ENCODE measurements at regions not wholly inside any gene's neighbourhood (a gene's known extent, or its start where the extent isn't known, plus 50 kb on each side); places are given as distances from the start of the nearest gene placed in this dataset. TPM values are rescaled to one million over a fixed set of nuclear protein-coding genes. Genes with fewer than 3 reads are reported as not detected.
"Not testable (repeated sequence)": the region's sequence is repeated elsewhere in the genome, so short reads cannot be mapped to it uniquely, and the experiment has no call there.

GRCh38 chr17:30580916-30581315, 103.7 kb downstream of the GOSR1 start:
- Histone ChIP-seq H3K4me2 (ENCODE audit: low read length) (no peak overlapping the region), H3K9me2 (ENCODE audit: insufficient read depth, low read length) (no peaks in the 10 kb centered on the region), H2AFZ (ENCODE audit: low read length) (no peak overlapping the region), H3K4me1 (ENCODE audit: insufficient read depth, low read length, poor library complexity, severe bottlenecking) (peaks cover 8% of the 10 kb centered on the region), H3K9me3 (ENCODE audit: low read length) (no peaks in the 10 kb centered on the region), H3K36me3 (ENCODE audit: insufficient read depth, low read length) (no peaks in the 10 kb centered on the region), H3K27ac (ENCODE audit: low read depth, low read length, poor library complexity, severe bottlenecking) (no peak overlapping the region), H3K4me3 (ENCODE audit: low read depth, low read length, poor library complexity, severe bottlenecking) (no peak overlapping the region), H3K79me2 (ENCODE audit: insufficient read depth, low read depth, low read length) (no peaks in the 10 kb centered on the region), H4K20me1 (ENCODE audit: insufficient read depth, low read length) (no peaks in the 10 kb centered on the region)
- BruUV-seq (replicated peaks), result no TSS peak
- TF ChIP-seq EZH2phosphoT487 (IDR thresholded peaks at IDR 0.05; ENCODE audit: borderline replicate concordance, low read depth, low read length) (no peak), CTCF (conservative IDR thresholded peaks at IDR 0.05; ENCODE audit: low read length) (no peak)
- POLR2A ChIA-PET, result interaction anchor here (0.6 to 0.7 kb wide), 4 partner anchors 234 to 1116 kb away, joined by 3 to 8 read pairs (median 4); no protein-coding TSS in a partner anchor
- intact Hi-C loops (cut with micrococcal nuclease; ENCODE audit: unreplicated experiment), result no loop called here
- no peak for DNase-seq (ENCODE audit: low spot score)
- CTCF ChIA-PET (ENCODE audit: unreplicated experiment), result no interaction called here

GRCh38 chr17:30579610-30580315, 102.6 kb downstream of the GOSR1 start:
- peaks cover 8% of the 10 kb centered on the region for H3K4me1 ChIP-seq (ENCODE audit: insufficient read depth, low read length, poor library complexity, severe bottlenecking)
- 0 out of 2 replicates have a peak overlapping the region, but pooled peaks have one; percentile 10 for H3K4me2 ChIP-seq (ENCODE audit: low read length)
- no peaks in the 10 kb centered on the region for H3K9me2 ChIP-seq (ENCODE audit: insufficient read depth, low read length)
- CTCF ChIA-PET (ENCODE audit: unreplicated experiment), result no interaction called here
- H3K27ac ChIP-seq (ENCODE audit: low read depth, low read length, poor library complexity, severe bottlenecking), result no peak overlapping the region
- no peaks in the 10 kb centered on the region for H3K79me2 ChIP-seq (ENCODE audit: insufficient read depth, low read depth, low read length)
- peak; percentile 18 for DNase-seq (ENCODE audit: low spot score)
- intact Hi-C loops (cut with micrococcal nuclease; ENCODE audit: unreplicated experiment), result no loop called here
- no peaks in the 10 kb centered on the region for H3K9me3 ChIP-seq (ENCODE audit: low read length)
- no peak overlapping the region for H3K4me3 ChIP-seq (ENCODE audit: low read depth, low read length, poor library complexity, severe bottlenecking)
- H3K36me3 ChIP-seq (ENCODE audit: insufficient read depth, low read length), result no peaks in the 10 kb centered on the region
- no peak for TF ChIP-seq EZH2phosphoT487 (IDR thresholded peaks at IDR 0.05; ENCODE audit: borderline replicate concordance, low read depth, low read length)
- TF ChIP-seq CTCF (conservative IDR thresholded peaks at IDR 0.05; ENCODE audit: low read length), result no peak
- peak overlapping the region; percentile 16; the same call in 1 of the 2 replicates for H2AFZ ChIP-seq (ENCODE audit: low read length)
- POLR2A ChIA-PET, result no interaction called here
- no TSS peak for BruUV-seq (replicated peaks)
- no peaks in the 10 kb centered on the region for H4K20me1 ChIP-seq (ENCODE audit: insufficient read depth, low read length)

- BruUV-seq (replicated peaks); CTCF ChIA-PET (ENCODE audit: unreplicated experiment); H3K4me2 ChIP-seq (ENCODE audit: low read length): not testable (repeated sequence)
Measured at GRCh38 chr17:30578015-30578717, 101.0 kb downstream of the GOSR1 start.

More at GRCh38 chr17:30578015-30578717, 101.0 kb downstream of the GOSR1 start:
- H3K4me3 ChIP-seq (ENCODE audit: low read depth, low read length, poor library complexity, severe bottlenecking); DNase-seq (ENCODE audit: low spot score); H3K9me3 ChIP-seq (ENCODE audit: low read length); H4K20me1 ChIP-seq (ENCODE audit: insufficient read depth, low read length); H2AFZ ChIP-seq (ENCODE audit: low read length); H3K9me2 ChIP-seq (ENCODE audit: insufficient read depth, low read length); H3K36me3 ChIP-seq (ENCODE audit: insufficient read depth, low read length); H3K27ac ChIP-seq (ENCODE audit: low read depth, low read length, poor library complexity, severe bottlenecking); H3K79me2 ChIP-seq (ENCODE audit: insufficient read depth, low read depth, low read length); intact Hi-C loops (cut with micrococcal nuclease; ENCODE audit: unreplicated experiment); H3K4me1 ChIP-seq (ENCODE audit: insufficient read depth, low read length, poor library complexity, severe bottlenecking); POLR2A ChIA-PET: not testable (repeated sequence)

Small RNA genes in the stretch of these regions (small RNA-seq; reads per million reads assigned to genes)
- not detected for gene AC005562.1
- gene AC127024.7, result not detected
- not detected for gene RN7SL316P
